GM23338 (cell line): ENCODE measurements at regions not wholly inside any gene's neighbourhood (a gene's known extent, or its start where the extent isn't known, plus 50 kb on each side); places are given as distances from the start of the nearest gene placed in this dataset.
"Not testable (repeated sequence)": the region's sequence is repeated elsewhere in the genome, so short reads cannot be mapped to it uniquely, and the experiment has no call there.

Experiments used
- CREB1 ChIP-seq: fragments of 250-450 bp; sonication (Bioruptor Pico); IDR thresholded peaks from 2 replicates; pipeline ENCODE4 v1.5.0; 2020; ENCODE audit warnings: low read depth, mild to moderate bottlenecking, moderate library complexity
- CTCF ChIP-seq, 2 experiments: fragments of 200-600 bp in 1 of 2; sonication (generic) in 1 of 2; conservative IDR thresholded peaks; 2 replicates each; pipeline versions ENCODE4 v1.5.1 to v1.6.1; 2016 to 2017; ENCODE audit warnings: antibody characterized with exemption in 2 of 2, low read depth in 2 of 2, mild to moderate bottlenecking in 2 of 2, moderate library complexity in 1 of 2
- EZH2 ChIP-seq: fragments of 200-600 bp; sonication (generic); IDR thresholded peaks from one replicate; pipeline ENCODE4 v1.8.0; 2017; ENCODE audit warnings: antibody characterized with exemption, mild to moderate bottlenecking, low read depth; ENCODE audit not compliant: unreplicated experiment
- EZH2phosphoT487 ChIP-seq: fragments of 200-600 bp; sonication (generic); IDR thresholded peaks from one replicate; pipeline ENCODE4 v1.8.1; 2018; ENCODE audit warnings: antibody characterized with exemption; ENCODE audit not compliant: unreplicated experiment
- JUNB ChIP-seq: IDR thresholded peaks from one replicate; pipeline ENCODE4 v1.6.1; 2016; ENCODE audit warnings: antibody characterized with exemption; ENCODE audit not compliant: unreplicated experiment
- POLR2AphosphoS5 ChIP-seq: IDR thresholded peaks from 2 replicates; pipeline ENCODE4 v1.6.1; 2016; ENCODE audit warnings: antibody characterized with exemption, low read depth
- ZNF114 ChIP-seq: fragments of 250-450 bp; sonication (Bioruptor Pico); IDR thresholded peaks from 2 replicates; pipeline ENCODE4 v1.5.0; 2020; ENCODE audit warnings: mild to moderate bottlenecking, moderate library complexity
- ZNF331 ChIP-seq: fragments of 250-450 bp; sonication (Bioruptor Pico); IDR thresholded peaks from 2 replicates; pipeline ENCODE4 v1.5.0; 2020; ENCODE audit warnings: low read depth, mild to moderate bottlenecking, moderate library complexity
- TF ChIP-seq, protein P1 (sequence below): fragments of 250-450 bp; sonication (Bioruptor Pico); IDR thresholded peaks from 2 replicates; pipeline ENCODE4 v1.5.0; 2020; ENCODE audit warnings: mild to moderate bottlenecking, moderate library complexity
- TF ChIP-seq, protein P2 (sequence below): IDR thresholded peaks from one replicate; pipeline ENCODE4 v1.6.1; 2018; ENCODE audit warnings: antibody characterized with exemption; ENCODE audit not compliant: unreplicated experiment

- not testable (repeated sequence) for TF ChIP-seq EZH2; CTCF (conservative IDR thresholded peaks at IDR 0.05; ENCODE audit: low read depth in 2 of 2); POLR2AphosphoS5; EZH2phosphoT487; JUNB; ZNF331 (CRISPR knock-in tag); ZNF114 (CRISPR knock-in tag); CREB1 (CRISPR knock-in tag)
- TF ChIP-seq, protein P1, sequence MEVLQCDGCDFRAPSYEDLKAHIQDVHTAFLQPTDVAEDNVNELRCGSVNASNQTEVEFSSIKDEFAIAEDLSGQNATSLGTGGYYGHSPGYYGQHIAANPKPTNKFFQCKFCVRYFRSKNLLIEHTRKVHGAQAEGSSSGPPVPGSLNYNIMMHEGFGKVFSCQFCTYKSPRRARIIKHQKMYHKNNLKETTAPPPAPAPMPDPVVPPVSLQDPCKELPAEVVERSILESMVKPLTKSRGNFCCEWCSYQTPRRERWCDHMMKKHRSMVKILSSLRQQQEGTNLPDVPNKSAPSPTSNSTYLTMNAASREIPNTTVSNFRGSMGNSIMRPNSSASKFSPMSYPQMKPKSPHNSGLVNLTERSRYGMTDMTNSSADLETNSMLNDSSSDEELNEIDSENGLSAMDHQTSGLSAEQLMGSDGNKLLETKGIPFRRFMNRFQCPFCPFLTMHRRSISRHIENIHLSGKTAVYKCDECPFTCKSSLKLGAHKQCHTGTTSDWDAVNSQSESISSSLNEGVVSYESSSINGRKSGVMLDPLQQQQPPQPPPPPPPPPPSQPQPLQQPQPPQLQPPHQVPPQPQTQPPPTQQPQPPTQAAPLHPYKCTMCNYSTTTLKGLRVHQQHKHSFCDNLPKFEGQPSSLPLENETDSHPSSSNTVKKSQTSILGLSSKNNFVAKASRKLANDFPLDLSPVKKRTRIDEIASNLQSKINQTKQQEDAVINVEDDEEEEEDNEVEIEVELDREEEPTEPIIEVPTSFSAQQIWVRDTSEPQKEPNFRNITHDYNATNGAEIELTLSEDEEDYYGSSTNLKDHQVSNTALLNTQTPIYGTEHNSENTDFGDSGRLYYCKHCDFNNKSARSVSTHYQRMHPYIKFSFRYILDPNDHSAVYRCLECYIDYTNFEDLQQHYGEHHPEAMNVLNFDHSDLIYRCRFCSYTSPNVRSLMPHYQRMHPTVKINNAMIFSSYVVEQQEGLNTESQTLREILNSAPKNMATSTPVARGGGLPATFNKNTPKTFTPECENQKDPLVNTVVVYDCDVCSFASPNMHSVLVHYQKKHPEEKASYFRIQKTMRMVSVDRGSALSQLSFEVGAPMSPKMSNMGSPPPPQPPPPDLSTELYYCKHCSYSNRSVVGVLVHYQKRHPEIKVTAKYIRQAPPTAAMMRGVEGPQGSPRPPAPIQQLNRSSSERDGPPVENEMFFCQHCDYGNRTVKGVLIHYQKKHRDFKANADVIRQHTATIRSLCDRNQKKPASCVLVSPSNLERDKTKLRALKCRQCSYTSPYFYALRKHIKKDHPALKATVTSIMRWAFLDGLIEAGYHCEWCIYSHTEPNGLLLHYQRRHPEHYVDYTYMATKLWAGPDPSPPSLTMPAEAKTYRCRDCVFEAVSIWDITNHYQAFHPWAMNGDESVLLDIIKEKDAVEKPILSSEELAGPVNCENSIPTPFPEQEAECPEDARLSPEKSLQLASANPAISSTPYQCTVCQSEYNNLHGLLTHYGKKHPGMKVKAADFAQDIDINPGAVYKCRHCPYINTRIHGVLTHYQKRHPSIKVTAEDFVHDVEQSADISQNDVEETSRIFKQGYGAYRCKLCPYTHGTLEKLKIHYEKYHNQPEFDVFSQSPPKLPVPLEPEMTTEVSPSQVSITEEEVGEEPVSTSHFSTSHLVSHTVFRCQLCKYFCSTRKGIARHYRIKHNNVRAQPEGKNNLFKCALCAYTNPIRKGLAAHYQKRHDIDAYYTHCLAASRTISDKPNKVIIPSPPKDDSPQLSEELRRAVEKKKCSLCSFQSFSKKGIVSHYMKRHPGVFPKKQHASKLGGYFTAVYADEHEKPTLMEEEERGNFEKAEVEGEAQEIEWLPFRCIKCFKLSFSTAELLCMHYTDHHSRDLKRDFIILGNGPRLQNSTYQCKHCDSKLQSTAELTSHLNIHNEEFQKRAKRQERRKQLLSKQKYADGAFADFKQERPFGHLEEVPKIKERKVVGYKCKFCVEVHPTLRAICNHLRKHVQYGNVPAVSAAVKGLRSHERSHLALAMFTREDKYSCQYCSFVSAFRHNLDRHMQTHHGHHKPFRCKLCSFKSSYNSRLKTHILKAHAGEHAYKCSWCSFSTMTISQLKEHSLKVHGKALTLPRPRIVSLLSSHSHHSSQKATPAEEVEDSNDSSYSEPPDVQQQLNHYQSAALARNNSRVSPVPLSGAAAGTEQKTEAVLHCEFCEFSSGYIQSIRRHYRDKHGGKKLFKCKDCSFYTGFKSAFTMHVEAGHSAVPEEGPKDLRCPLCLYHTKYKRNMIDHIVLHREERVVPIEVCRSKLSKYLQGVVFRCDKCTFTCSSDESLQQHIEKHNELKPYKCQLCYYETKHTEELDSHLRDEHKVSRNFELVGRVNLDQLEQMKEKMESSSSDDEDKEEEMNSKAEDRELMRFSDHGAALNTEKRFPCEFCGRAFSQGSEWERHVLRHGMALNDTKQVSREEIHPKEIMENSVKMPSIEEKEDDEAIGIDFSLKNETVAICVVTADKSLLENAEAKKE = not testable (repeated sequence)
- TF ChIP-seq, protein P2, sequence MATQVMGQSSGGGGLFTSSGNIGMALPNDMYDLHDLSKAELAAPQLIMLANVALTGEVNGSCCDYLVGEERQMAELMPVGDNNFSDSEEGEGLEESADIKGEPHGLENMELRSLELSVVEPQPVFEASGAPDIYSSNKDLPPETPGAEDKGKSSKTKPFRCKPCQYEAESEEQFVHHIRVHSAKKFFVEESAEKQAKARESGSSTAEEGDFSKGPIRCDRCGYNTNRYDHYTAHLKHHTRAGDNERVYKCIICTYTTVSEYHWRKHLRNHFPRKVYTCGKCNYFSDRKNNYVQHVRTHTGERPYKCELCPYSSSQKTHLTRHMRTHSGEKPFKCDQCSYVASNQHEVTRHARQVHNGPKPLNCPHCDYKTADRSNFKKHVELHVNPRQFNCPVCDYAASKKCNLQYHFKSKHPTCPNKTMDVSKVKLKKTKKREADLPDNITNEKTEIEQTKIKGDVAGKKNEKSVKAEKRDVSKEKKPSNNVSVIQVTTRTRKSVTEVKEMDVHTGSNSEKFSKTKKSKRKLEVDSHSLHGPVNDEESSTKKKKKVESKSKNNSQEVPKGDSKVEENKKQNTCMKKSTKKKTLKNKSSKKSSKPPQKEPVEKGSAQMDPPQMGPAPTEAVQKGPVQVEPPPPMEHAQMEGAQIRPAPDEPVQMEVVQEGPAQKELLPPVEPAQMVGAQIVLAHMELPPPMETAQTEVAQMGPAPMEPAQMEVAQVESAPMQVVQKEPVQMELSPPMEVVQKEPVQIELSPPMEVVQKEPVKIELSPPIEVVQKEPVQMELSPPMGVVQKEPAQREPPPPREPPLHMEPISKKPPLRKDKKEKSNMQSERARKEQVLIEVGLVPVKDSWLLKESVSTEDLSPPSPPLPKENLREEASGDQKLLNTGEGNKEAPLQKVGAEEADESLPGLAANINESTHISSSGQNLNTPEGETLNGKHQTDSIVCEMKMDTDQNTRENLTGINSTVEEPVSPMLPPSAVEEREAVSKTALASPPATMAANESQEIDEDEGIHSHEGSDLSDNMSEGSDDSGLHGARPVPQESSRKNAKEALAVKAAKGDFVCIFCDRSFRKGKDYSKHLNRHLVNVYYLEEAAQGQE = not testable (repeated sequence)
Observed at GRCh38 chrX:144121566-144121965, 237.7 kb downstream of the UBE2NL start.
